ENCODE measurements at regions not wholly inside any gene's neighbourhood (a gene's known extent, or its start where the extent isn't known, plus 50 kb on each side); places are given as distances from the start of the nearest gene placed in this dataset.

DNA sequence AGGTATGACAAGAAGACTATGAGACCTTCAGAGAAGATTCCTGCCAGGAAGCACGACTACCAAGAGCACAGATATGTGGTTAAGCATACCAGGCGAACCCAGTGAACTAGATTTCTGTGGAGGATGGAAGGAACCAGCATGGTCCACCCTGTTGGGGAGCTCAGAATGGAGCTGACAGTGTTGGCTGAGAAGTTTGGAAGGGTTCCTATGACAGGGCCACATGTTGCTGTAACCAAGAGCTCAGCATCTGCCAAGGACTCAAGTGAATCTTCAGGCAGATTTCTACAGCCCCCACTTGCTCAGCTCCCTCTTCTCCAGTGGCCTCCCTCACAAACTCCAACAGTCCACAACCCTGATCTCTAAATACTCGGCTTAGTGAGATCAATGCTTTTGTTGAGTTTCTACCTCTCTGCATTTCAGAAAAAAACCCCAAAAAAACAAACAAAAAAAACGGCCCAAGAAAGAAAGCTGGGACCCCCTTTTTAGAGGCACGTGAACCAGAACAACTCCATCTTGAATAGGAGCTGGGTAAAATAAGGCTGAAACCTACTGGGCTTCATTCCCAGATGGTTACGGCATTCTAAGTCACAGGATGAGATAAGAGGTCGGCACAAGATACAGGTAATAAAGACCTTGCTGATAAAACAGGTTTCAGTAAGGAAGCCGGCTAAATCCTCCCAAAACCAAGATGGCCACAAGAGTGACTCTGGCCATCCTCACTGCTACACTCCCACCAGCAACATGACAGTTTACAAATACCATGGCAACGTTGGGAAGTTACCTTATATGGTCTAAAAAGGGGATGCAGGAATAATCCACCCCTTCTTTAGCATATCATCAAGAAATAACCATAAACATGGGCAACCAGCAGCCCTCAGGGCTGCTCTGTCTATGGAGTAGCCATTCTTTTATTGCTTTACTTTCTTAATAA is 691.1 kb downstream of the UQCRFS1 start:
- no peak for DNase-seq

DNA sequence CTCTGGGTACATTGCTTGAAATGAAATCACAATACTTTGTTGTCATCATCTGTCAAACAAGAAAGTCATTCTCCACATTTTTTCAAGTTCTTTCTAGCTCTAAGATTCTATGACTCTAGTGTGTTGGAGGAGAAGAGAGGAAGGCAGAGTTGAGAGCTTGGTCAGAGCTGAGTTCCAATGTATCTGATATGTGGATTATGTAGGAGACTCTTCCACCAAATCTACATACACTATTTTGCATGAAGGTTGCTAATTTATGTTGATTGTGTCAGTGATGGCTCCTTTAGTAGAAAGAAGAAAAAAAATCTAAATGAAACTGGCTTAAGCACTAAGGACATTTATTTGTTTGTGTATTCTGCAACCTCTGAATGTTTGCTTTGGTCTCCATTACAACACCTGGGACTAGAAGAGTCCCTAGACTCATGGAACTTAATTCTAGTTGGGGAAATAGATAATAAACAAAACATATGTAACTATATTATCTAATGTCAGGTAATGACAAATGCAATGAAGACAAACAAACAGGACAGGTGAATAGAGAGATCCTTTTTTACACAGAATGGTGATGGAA is 691.9 kb downstream of the UQCRFS1 start:
- no peak for DNase-seq

DNA sequence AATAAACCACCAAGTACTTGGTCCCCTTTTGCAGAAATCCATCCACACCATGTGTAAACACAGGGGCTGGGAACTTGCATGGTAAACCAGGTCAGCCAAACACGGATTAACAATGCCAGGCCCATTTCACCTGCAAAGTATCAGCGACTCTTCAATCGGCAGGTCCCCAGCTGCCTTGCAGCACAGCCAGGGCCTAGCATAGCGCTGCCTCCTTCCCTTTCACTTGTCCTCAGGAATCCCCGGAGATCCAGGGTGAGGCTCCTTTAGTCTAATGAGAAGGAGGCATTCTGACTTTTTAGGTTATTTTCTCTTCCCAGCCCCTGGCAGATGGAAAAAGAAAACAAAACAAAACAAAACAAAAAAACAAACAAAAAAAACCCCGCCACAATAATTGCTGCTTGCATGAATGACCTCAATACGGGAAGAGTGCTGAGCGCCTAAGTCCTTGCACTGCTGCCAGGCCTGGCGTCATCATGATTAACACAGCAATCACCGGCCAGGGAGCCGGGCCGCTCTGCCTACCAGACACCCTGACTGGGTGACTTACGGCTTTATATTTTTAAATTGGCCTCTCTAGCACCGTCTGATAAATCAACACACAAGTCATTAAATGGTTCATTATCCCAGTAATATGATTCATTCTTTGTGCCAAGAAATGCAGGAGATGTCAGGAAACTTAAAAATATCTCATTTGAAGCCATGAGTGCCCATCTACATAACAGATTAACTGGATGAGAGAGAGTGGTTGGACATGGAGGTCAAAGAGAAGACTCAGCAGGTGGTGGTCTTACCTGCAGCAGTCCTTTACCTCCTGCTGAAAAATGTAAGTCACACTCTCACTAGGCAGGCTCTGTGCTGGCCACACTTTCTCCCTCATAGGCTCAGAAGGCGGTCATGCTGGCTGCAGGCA is 692.7 kb downstream of the UQCRFS1 start:
- DNase-seq, result peak; percentile 94

DNA sequence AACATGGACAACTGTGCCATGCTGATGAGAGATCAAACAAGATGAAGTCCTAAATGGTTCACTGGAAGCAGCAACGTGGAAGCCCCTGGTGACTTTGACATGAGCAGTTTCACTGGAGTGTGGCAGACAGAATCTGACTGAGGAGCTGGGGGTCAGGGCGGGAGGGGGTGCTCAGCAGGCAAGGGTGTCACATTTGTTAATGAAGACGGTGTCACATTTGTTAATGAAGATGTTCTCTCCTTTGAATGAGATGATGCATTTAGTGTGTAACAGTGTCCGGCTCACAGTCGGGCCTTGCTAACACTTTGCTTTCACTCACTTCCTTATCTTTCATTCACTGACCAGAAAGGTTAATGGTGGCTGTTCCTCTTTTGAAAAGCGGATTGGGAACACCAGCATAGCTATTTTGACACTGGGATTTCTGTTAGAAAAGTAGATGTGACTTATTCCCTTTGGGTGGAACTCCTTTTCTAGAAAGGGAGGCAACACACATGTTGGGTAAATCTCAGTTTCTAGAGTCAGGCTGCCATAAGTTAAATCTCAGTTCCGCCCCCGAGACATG is 693.7 kb downstream of the UQCRFS1 start:
- DNase-seq, result no peak

- DNase-seq, result no peak
Observed at GRCh38 chr19:28516415-28516872, 696.5 kb downstream of the UQCRFS1 start.

DNA sequence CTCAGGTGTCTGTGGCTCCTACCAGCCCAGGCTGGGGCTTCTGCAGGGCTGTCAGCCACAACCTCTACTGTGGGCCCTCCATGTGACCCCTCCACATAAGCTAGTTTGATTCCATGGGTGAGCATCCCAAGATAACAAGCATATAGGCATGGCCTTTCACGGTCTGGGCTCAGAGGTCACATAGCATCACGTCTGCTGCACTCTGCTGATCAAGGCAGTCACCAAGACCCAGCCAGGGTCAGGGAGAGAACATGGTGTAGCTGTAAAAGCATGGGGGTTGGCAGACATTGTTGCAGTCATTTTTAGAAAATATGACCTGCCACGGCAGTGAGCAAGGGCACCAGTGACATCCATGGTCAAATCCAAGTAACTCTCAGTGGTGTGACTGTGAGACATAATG is 698.8 kb downstream of the UQCRFS1 start:
- DNase-seq, result no peak

DNA sequence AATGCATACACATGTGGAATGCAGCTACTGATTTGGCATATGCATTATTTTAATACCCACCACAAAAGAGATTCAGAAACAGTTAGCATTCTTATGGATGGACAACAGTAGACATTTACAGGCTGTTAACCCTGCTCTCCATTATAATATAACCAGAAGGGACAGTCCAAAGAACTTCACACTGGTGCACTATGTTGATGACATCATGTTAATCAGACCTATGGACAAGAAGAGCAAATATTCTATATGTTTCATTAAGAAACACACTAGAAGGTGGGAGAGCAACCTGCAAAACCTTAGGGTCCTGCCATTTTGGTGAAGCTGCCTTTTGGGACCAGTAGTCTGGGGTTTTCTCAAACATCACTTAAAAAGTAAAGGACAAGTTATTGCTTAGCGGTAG is 701.3 kb downstream of the UQCRFS1 start:
- no peak for DNase-seq

GRCh38 chr19:28509079-28509895 is 703.7 kb downstream of the UQCRFS1 start:
- no peak for DNase-seq

- no peak for DNase-seq
Observed at GRCh38 chr19:28508666-28509065, 704.3 kb downstream of the UQCRFS1 start.

DNA sequence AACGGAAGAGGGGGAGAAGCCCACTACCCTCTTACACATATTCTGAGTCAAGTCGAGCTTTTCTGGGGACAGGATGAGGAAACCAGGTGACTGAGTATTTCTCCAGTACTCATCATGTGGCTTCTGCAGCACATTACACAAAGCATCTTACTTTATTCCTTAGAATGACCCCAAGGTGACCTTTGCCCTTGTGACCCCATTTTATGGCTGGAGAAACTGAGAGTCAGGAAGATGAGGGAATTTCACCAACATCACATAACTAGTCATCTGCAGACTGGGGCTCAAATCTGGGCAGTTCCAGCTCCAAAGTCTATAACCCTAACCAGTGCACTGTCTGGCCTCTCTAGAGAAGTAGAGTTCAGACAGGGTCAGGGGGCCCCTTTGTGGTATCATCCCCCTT is 707.0 kb downstream of the UQCRFS1 start:
- DNase-seq, result no peak

- DNase-seq, result no peak
Observed at GRCh38 chr19:28505134-28505533, 707.8 kb downstream of the UQCRFS1 start.

GRCh38 chr19:28504727-28505126 is 708.2 kb downstream of the UQCRFS1 start:
- no peak for DNase-seq

GRCh38 chr19:28504139-28504538 is 708.8 kb downstream of the UQCRFS1 start:
- DNase-seq, result no peak

GRCh38 chr19:28502879-28503734 is 709.8 kb downstream of the UQCRFS1 start:
- no peak for DNase-seq

- no peak for DNase-seq
Observed at GRCh38 chr19:28501976-28502375, 711.0 kb downstream of the UQCRFS1 start.

- DNase-seq, result no peak
Observed at GRCh38 chr19:28500982-28501630, 711.8 kb downstream of the UQCRFS1 start.

DNA sequence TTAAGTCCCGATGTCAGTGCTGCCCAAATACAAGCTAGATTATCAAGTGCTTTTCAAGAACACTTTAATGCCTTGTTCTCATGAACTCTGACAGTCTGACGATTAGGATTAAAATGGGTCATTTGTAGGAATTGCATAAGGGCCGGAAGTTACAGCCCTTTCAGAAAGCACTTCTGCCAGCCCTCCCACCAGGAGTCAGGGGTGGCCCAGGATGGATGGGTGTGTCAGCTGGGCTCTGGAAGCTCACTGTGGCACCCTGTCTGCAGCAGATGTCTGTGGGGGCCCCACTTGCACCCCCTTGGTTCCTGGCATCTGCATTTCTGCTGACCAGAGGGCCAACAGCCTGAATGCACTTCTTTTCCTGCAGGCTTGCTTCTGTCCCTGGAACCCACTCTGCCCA is 712.7 kb downstream of the UQCRFS1 start:
- DNase-seq, result no peak

DNA sequence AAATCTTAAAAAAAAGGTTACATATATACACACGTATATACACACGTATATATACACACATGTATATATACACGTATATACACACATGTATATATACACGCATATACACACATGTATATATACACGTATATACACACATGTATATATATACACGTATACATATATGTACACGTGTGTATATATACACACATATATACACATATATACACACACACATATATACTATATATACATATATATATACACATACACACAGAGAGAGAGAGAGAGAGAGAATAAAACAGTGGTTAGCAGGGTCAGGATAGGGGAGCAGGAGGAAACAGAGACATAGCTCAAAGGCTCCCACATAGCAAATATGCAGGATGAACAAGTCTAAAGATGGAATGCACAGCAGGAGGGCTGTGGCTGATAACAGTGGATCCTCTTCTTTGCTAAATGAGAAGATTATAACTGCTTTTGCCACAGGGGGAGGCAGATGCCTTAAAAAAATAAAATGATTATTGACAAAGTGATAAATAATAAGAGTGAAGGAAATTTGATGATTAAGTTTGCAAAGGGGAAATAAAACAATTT is 714.5 kb downstream of the UQCRFS1 start:
- no peak for DNase-seq

GRCh38 chr19:28497887-28498286 is 715.1 kb downstream of the UQCRFS1 start:
- no peak for DNase-seq

DNA sequence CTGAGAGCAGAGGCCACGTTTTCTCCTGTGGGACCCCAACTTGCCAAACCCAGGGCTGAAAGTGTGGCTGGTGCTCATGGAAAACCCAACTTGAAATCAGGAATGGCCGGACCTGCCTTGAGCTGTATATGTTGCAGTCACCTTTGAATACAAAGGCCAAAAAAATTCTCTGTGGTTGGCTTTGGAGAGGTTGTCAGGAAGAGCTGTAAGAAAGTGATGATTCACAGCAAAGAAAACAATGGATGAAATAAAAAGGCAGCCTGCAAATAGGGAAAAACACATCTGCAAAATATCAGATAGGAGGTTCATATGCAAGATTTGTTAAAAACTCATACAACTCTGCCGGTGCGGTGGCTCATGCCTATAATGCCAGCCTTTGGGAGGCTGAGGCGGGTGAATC is 715.8 kb downstream of the UQCRFS1 start:
- no peak for DNase-seq

Data from NCI-H1105 treated with DMSO at 0.1 percent for 48 hours (cell line).